ENCODE measurements at regions not wholly inside any gene's neighbourhood (a gene's known extent, or its start where the extent isn't known, plus 50 kb on each side); places are given as distances from the start of the nearest gene placed in this dataset.

DNA sequence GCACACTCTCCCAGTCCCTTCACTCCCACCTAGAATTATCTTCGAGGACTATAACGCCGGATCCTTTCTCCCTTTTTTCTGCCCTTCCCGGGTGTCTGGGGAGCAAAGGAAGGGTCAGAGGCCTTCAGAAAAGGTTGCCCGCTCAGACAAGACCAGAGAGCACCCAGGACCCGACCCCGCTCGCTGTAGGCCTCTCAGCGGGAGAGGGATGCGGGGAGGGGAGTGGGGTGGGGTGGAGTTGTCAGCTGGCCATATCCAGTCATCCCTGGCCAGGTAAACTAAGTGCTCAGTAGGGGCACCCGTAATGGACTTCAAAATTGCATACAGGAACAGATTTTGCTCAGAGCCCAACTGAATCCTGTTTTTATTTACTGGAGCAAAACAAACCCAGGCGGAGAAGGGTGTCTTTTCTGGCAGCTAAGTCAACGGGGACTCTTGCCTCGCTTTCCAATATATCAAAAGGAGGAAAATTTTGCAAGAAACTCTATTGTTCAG is 65.0 kb downstream of the NOL4 start:
- H3K27ac ChIP-seq, result no peak overlapping the region
- TF ChIP-seq, protein P1, sequence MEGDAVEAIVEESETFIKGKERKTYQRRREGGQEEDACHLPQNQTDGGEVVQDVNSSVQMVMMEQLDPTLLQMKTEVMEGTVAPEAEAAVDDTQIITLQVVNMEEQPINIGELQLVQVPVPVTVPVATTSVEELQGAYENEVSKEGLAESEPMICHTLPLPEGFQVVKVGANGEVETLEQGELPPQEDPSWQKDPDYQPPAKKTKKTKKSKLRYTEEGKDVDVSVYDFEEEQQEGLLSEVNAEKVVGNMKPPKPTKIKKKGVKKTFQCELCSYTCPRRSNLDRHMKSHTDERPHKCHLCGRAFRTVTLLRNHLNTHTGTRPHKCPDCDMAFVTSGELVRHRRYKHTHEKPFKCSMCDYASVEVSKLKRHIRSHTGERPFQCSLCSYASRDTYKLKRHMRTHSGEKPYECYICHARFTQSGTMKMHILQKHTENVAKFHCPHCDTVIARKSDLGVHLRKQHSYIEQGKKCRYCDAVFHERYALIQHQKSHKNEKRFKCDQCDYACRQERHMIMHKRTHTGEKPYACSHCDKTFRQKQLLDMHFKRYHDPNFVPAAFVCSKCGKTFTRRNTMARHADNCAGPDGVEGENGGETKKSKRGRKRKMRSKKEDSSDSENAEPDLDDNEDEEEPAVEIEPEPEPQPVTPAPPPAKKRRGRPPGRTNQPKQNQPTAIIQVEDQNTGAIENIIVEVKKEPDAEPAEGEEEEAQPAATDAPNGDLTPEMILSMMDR (conservative IDR thresholded peaks at IDR 0.05), result no peak
- no peak for TF ChIP-seq ZFX (IDR thresholded peaks at IDR 0.05)

DNA sequence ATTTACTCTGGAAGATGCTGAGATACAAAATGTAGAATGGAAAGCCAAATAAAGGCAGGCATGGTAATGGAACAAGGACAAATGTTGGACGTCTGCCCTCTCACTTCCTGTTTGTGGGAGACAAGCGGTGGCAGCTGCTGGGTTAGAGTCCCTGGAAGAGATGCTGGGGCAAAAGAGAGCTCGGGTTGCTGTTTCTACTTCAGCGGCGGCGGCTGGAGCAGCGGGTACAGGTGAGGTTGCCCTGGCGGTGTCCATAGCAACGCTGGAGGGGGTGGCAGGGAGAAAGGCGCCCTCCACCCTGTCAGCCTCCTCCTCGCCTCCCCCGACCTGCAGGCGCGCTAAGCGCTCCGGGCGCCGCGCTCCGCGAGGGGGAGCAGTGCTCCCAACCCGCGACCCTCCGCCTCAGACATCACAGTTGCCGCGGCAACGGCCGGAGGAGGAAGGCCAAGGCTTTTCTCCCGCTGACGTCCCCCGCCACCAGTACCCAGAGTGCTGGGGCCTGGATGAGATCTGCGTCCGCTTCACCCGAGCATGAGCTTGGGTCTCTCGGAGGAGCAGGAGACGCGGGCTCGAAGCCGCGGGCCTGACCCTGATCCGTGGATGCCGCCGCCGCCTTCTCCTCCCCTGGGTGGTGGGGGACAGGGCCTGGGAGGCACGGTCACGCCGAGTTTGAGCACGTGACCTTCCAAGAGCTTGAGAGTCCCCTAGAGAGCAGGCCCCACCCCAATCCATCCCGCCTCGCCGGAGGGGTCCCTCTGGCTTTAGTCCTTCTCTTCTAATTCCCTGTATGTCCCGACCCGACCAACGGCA is 65.6 kb downstream of the NOL4 start:
- TF ChIP-seq ZFX (IDR thresholded peaks at IDR 0.05), result no peak
- TF ChIP-seq, protein P1 (conservative IDR thresholded peaks at IDR 0.05), result no peak
- no peak overlapping the region for H3K27ac ChIP-seq

DNA sequence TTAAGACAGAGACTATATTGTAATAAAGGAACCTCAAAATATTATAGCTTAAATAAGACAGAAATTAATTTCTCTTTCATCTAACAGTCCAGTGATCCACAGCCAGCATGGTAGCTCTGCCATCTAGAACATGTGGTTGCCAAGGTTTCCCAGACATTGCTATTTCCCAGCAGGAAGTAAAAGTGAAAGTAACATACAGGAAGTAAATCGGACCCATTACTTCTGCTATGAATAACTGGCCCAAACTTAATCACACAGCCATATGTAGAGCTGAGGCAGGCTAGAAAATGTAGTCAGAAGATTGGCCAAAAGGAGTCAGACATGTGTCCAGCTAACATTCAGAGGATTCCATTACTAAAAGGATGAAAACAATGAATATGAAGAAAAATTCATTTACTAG is 71.0 kb downstream of the NOL4 start:
- TF ChIP-seq ZFX (IDR thresholded peaks at IDR 0.05), result no peak
- TF ChIP-seq, protein P1 (conservative IDR thresholded peaks at IDR 0.05), result no peak
- no peak overlapping the region for H3K27ac ChIP-seq

DNA sequence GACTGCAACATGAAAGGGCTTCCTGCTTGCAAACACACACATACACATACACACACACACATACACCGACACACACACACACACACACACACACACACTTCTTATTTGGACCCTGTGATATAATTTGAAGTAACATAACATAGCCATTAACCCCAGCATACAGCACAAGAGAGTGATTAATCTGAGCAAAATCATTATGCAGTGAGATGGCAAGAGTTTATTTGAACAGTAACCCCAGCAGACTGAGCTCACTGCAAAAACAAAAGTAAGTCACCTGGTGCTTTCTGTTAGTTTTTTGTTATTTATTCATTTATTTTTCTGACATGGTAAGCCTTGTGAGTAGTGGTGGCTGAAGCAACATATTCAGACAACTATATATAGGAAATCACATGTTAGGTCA is 93.7 kb downstream of the NOL4 start:
- TF ChIP-seq, protein P1 (conservative IDR thresholded peaks at IDR 0.05), result no peak
- no peak for TF ChIP-seq ZFX (IDR thresholded peaks at IDR 0.05)
- H3K27ac ChIP-seq, result no peak overlapping the region

DNA sequence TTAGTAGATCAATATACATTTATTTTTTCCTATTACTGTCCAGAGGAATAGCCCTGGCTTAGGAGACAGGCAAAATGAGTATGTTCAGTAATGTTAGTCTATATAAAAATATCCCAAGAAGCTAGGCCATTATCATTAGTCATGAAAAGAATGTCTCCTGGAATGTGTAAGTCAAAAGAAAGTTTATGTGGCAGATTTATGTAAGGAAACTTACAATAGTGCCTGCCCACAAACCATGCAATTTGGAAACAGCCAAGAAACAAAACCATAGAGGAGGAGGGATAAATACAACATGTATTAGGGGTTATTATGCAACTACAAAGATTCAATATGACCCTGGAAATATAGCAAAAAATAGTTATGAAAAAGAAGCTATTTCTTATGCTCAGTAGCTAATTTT is 96.3 kb downstream of the NOL4 start:
- no peak overlapping the region for H3K27ac ChIP-seq
- TF ChIP-seq, protein P1 (conservative IDR thresholded peaks at IDR 0.05), result no peak
- no peak for TF ChIP-seq ZFX (IDR thresholded peaks at IDR 0.05)

DNA sequence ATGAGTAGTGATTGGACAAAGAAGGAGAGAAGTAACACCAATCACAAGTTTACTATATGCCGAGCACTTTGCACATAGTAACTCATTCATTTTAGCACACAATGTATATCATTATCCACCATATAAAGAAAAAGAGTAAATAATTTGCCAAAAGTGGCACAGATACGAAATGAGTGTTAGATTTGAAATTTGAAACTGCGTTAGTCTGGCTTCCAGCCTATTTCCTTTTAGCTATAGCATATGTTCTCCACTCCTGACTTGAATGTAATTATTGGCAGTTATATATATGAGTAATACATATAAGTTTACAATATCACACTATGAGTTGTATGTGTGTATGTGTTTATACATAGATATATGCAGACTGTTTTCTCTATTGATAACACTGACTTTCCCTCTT is 98.6 kb downstream of the NOL4 start:
- H3K27ac ChIP-seq, result no peak overlapping the region
- TF ChIP-seq, protein P1 (conservative IDR thresholded peaks at IDR 0.05), result no peak
- no peak for TF ChIP-seq ZFX (IDR thresholded peaks at IDR 0.05)

DNA sequence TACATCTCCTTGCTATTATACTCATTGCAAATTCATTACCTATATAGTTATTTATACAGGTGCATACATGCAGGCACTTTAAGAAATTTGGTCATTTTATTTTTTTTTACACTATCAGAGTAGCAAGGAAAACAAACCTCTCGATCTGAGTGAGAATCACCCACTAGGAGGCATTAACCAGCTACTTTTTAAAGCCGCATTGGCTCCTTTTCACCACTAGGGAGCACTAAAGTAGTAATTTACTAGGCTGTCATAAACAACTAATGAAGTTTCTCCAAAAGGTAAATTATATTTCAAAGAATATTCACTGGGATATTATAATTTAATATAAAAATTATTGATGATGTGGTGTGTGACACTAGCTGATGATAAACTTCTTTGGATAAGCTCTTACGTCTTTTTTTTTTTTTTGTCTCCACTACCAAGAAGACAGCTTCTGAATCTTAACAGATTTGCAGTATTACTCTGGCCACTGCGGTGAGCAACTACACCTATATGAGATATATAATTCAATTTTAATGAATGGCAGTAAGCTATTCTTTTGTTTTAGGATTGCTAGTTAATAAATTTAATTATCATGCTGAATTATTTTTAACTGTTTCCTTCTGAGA is 101.9 kb downstream of the NOL4 start:
- no peak overlapping the region for H3K27ac ChIP-seq
- TF ChIP-seq, protein P1 (conservative IDR thresholded peaks at IDR 0.05), result peak; percentile 87
- no peak for TF ChIP-seq ZFX (IDR thresholded peaks at IDR 0.05)
